IMR-90 (cell line): ENCODE measurements at regions not wholly inside any gene's neighbourhood (a gene's known extent, or its start where the extent isn't known, plus 50 kb on each side); places are given as distances from the start of the nearest gene placed in this dataset.

Source experiments
- ATAC-seq: fragments of 200-7000 bp; cut with Tn5 transposase; 2 replicates; pipeline ENCODE4 v1.9.1; 2020; ENCODE audit warnings: low read depth, mild to moderate bottlenecking, moderate library complexity
- BruUV-seq: library from RNA; stranded (reverse); fragments of 400-500 nt; replicated peaks from 2 replicates; lab custom pipeline; 2021; lab: Mats Ljungman, UMichigan
- CTCF ChIA-PET: fragments of 300-600 bp; formaldehyde crosslinking; extraction: SDS; loops from one replicate; lab custom pipeline; 2021; ENCODE audit warnings: antibody characterized with exemption; lab: Yijun Ruan, JAX
- POLR2A ChIA-PET: fragments of 300-600 bp; sonication (Branson Sonifier 250); formaldehyde crosslinking; loops from one replicate; lab custom pipeline; 2022; ENCODE audit warnings: antibody characterized with exemption; ENCODE audit not compliant: unreplicated experiment; lab: Charles Lee
- DNase-seq: peaks from one replicate; pipeline ENCODE4 v3.0.0; 2013
- H2AFZ ChIP-seq: replicated peaks from 2 replicates; pipeline ENCODE3; 2013; ENCODE audit warnings: low read length, mild to moderate bottlenecking; ENCODE audit not compliant: poor library complexity
- H2AK5ac ChIP-seq: 2 replicates; pipeline ENCODE4 v1.6.1; 2013; ENCODE audit warnings: low read depth, low read length, inconsistent platforms
- H2AK9ac ChIP-seq: replicated peaks from 2 replicates; pipeline ENCODE3; 2013; ENCODE audit warnings: mild to moderate bottlenecking, low read depth, low read length, moderate library complexity; ENCODE audit not compliant: poor library complexity
- H2BK120ac ChIP-seq: 2 replicates; pipeline ENCODE4 v1.6.1; 2013; ENCODE audit warnings: low read depth, low read length, inconsistent platforms
- H2BK15ac ChIP-seq: 3 replicates; pipeline ENCODE4 v1.6.1; 2013; ENCODE audit warnings: low read depth, low read length, inconsistent platforms
- H2BK20ac ChIP-seq: 2 replicates; pipeline ENCODE4 v1.6.1; 2013; ENCODE audit warnings: low read depth, mild to moderate bottlenecking, inconsistent platforms, low read length, moderate library complexity
- H2BK5ac ChIP-seq: 2 replicates; pipeline ENCODE4 v1.6.1; 2013; ENCODE audit warnings: mild to moderate bottlenecking, low read depth, low read length, inconsistent platforms; ENCODE audit not compliant: poor library complexity, severe bottlenecking
- H3K14ac ChIP-seq: replicated peaks from 2 replicates; pipeline ENCODE4 v1.6.1; 2013; ENCODE audit warnings: low read depth, low read length, inconsistent platforms
- H3K18ac ChIP-seq: 2 replicates; pipeline ENCODE4 v1.6.1; 2013; ENCODE audit warnings: low read depth, low read length, control low read depth
- H3K23ac ChIP-seq: 2 replicates; pipeline ENCODE4 v1.6.1; 2013; ENCODE audit warnings: low read depth, low read length, inconsistent platforms
- H3K27ac ChIP-seq: 2 replicates; pipeline ENCODE4 v1.5.1; 2013; ENCODE audit warnings: mild to moderate bottlenecking, control low read depth, low read length; ENCODE audit not compliant: insufficient read depth
- H3K27me3 ChIP-seq: 2 replicates; pipeline ENCODE4 v1.6.1; 2013; ENCODE audit warnings: low read length; ENCODE audit not compliant: control insufficient read depth, insufficient read depth
- H3K36me3 ChIP-seq: 2 replicates; pipeline ENCODE4 v1.6.1; 2013; ENCODE audit warnings: low read length, mixed read lengths; ENCODE audit not compliant: control insufficient read depth, insufficient read depth
- H3K4ac ChIP-seq: 2 replicates; pipeline ENCODE4 v1.6.1; 2013; ENCODE audit warnings: low read depth, low read length, inconsistent platforms
- H3K4me1 ChIP-seq: 2 replicates; pipeline ENCODE4 v1.6.1; 2013; ENCODE audit warnings: low read length, mixed read lengths; ENCODE audit not compliant: control insufficient read depth, insufficient read depth
- H3K4me2 ChIP-seq: 2 replicates; pipeline ENCODE4 v1.6.1; 2013; ENCODE audit warnings: low read depth, mild to moderate bottlenecking, control low read depth, low read length, moderate library complexity
- H3K4me3 ChIP-seq: 2 replicates; pipeline ENCODE4 v1.5.1; 2013; ENCODE audit warnings: low read depth, mild to moderate bottlenecking, control low read depth, low read length, moderate library complexity; ENCODE audit not compliant: insufficient read depth
- H3K56ac ChIP-seq: 2 replicates; pipeline ENCODE4 v1.6.1; 2013; ENCODE audit warnings: low read length, inconsistent platforms; ENCODE audit not compliant: insufficient read depth; ENCODE audit errors: extremely low read depth
- H3K79me1 ChIP-seq, 2 experiments: 2 replicates each; pipeline ENCODE4 v1.6.1; 2013; ENCODE audit warnings: low read length in 2 of 2, inconsistent platforms in 1 of 2, low read depth in 1 of 2
- H3K9ac ChIP-seq: 2 replicates; pipeline ENCODE4 v1.6.1; 2013; ENCODE audit warnings: low read depth, low read length, control low read depth
- H3K9me1 ChIP-seq: 2 replicates; pipeline ENCODE4 v1.6.1; 2013; ENCODE audit warnings: low read length, inconsistent platforms; ENCODE audit not compliant: insufficient read depth
- H3K9me3 ChIP-seq: 2 replicates; pipeline ENCODE4 v1.6.1; 2013; ENCODE audit warnings: low read length; ENCODE audit not compliant: control insufficient read depth, insufficient read depth
- H4K20me1 ChIP-seq: 2 replicates; pipeline ENCODE4 v1.6.1; 2013; ENCODE audit warnings: low read length, inconsistent platforms; ENCODE audit not compliant: insufficient read depth
- H4K5ac ChIP-seq: 2 replicates; pipeline ENCODE4 v1.6.1; 2013; ENCODE audit warnings: mild to moderate bottlenecking, low read depth, low read length, control low read depth
- H4K8ac ChIP-seq, 2 experiments: 2 replicates each; pipeline ENCODE4 v1.6.1; 2013; ENCODE audit warnings: low read depth in 2 of 2, low read length in 2 of 2, control low read depth in 1 of 2, inconsistent platforms in 1 of 2
- H4K91ac ChIP-seq: 2 replicates; pipeline ENCODE4 v1.6.1; 2013; ENCODE audit warnings: low read depth, low read length, inconsistent platforms; ENCODE audit not compliant: insufficient read depth
- BHLHE40 ChIP-seq: fragments of 150-350 bp; IDR thresholded peaks from 2 replicates; pipeline ENCODE4 v1.6.1; 2016; ENCODE audit warnings: mild to moderate bottlenecking, low read depth, low read length
- CEBPB ChIP-seq: IDR thresholded peaks from 2 replicates; pipeline ENCODE4 v1.6.1; 2012; ENCODE audit warnings: low read depth, low read length, improper control_type of control experiment
- CHD1 ChIP-seq: IDR thresholded peaks from 2 replicates; pipeline ENCODE4 v1.6.1; 2012; ENCODE audit warnings: low read depth, low read length, improper control_type of control experiment
- CTCF ChIP-seq: conservative IDR thresholded peaks from 2 replicates; pipeline ENCODE4 v1.5.1; 2012; ENCODE audit warnings: mild to moderate bottlenecking, low read depth, low read length, improper control_type of control experiment
- ELK1 ChIP-seq: fragments of 150-350 bp; IDR thresholded peaks from 2 replicates; pipeline ENCODE4 v1.6.1; 2016; ENCODE audit warnings: low read depth, mild to moderate bottlenecking, low read length, moderate library complexity, borderline replicate concordance
- FOS ChIP-seq: fragments of 150-350 bp; IDR thresholded peaks from 2 replicates; pipeline ENCODE4 v1.6.1; 2016; ENCODE audit warnings: low read depth, low read length
- MAFK ChIP-seq: IDR thresholded peaks from 2 replicates; pipeline ENCODE4 v1.6.1; 2012; ENCODE audit warnings: low read depth, low read length, improper control_type of control experiment
- MAZ ChIP-seq: IDR thresholded peaks from 2 replicates; pipeline ENCODE4 v1.6.1; 2012; ENCODE audit warnings: low read depth, mild to moderate bottlenecking, low read length, improper control_type of control experiment, moderate library complexity, borderline replicate concordance
- MXI1 ChIP-seq: IDR thresholded peaks from 2 replicates; pipeline ENCODE4 v1.6.1; 2012; ENCODE audit warnings: low read depth, mild to moderate bottlenecking, low read length, moderate library complexity, borderline replicate concordance
- NFE2L2 ChIP-seq: fragments of 150-350 bp; IDR thresholded peaks from 2 replicates; pipeline ENCODE4 v1.6.1; 2016; ENCODE audit warnings: low read depth, mild to moderate bottlenecking, low read length
- POLR2A ChIP-seq: IDR thresholded peaks from 2 replicates; pipeline ENCODE4 v1.6.1; 2012; ENCODE audit warnings: mild to moderate bottlenecking, low read depth, low read length
- RAD21 ChIP-seq: IDR thresholded peaks from 2 replicates; pipeline ENCODE4 v1.6.1; 2012; ENCODE audit warnings: low read length, improper control_type of control experiment
- RCOR1 ChIP-seq: IDR thresholded peaks from 2 replicates; pipeline ENCODE4 v1.6.1; 2012; ENCODE audit warnings: mild to moderate bottlenecking, low read length, improper control_type of control experiment; ENCODE audit not compliant: insufficient replicate concordance
- RFX5 ChIP-seq: IDR thresholded peaks from 2 replicates; pipeline ENCODE4 v1.8.0; 2012; ENCODE audit warnings: low read depth, mild to moderate bottlenecking, low read length, moderate library complexity
- SMC3 ChIP-seq: fragments of 150-350 bp; IDR thresholded peaks from 2 replicates; pipeline ENCODE4 v1.6.1; 2016; ENCODE audit warnings: low read depth, mild to moderate bottlenecking, antibody characterized with exemption, low read length, moderate library complexity
- USF2 ChIP-seq: fragments of 150-350 bp; IDR thresholded peaks from 2 replicates; pipeline ENCODE4 v1.6.1; 2017; ENCODE audit warnings: mild to moderate bottlenecking, antibody characterized with exemption, low read length, low read depth
- WGBS, 2 experiments: methylation state at CpG; one replicate each; pipeline versions ENCODE4 v1.1.5 to v1.1.7; 2013; ENCODE audit warnings: missing lambda C conversion rate in 2 of 2; ENCODE audit not compliant: insufficient read length in 1 of 2; ENCODE audit errors: extremely low coverage in 2 of 2; 5-methylcytosine and 5-hydroxymethylcytosine counted together
- dilution Hi-C: fragments of 300-500 bp; cut with HindIII; formaldehyde crosslinking; loops from one replicate; pipeline ENCODE4 v1.14.3; 2018; ENCODE audit warnings: low sequenced_read_pairs; ENCODE audit not compliant: unreplicated experiment
- in situ Hi-C: fragments of 300-500 bp; cut with MboI; formaldehyde crosslinking; loops from 3 replicates; pipeline ENCODE4 v1.14.3; 2019; ENCODE audit warnings: low sequenced_read_pairs, inconsistent platforms, mixed read lengths
- intact Hi-C: fragments of 100-400 bp; cut with micrococcal nuclease; formaldehyde crosslinking; loops from 2 replicates; pipeline ENCODE4 v1.10.0; 2022

- no peak overlapping the region for H3K23ac ChIP-seq
- H3K56ac ChIP-seq = no peak overlapping the region
- H3K36me3 ChIP-seq = no peaks in the 10 kb centered on the region
- no peaks in the 10 kb centered on the region for H3K79me1 ChIP-seq
- no peak overlapping the region for H3K4ac ChIP-seq
- 100% methylated on average over 2 of the region's 5 CpGs; no CpG with 5 or more reads in 1 of the 2 experiments for WGBS, 2 experiments
- TF ChIP-seq SMC3 (no peak), BHLHE40 (no peak), RCOR1 (no peak), CTCF (no peak), CEBPB (no peak), CHD1 (no peak), NFE2L2 (no peak), MAFK (no peak), RFX5 (no peak), MAZ (no peak), RAD21 (no peak), POLR2A (no peak), MXI1 (no peak), USF2 (no peak), FOS (no peak), ELK1 (no peak)
- ChIA-PET POLR2A (no interaction called here), CTCF (no interaction called here)
- no peaks in the 10 kb centered on the region for H3K9me1 ChIP-seq
- in situ Hi-C loops = loop anchor here (10.0 kb wide), 1 partner anchor 279 kb away; no protein-coding TSS in a partner anchor
- no peak for ATAC-seq
- BruUV-seq = no TSS peak
- DNase-seq = no peak
- no peak overlapping the region for H3K4me2 ChIP-seq
- H4K8ac ChIP-seq = no peak overlapping the region
- H4K5ac ChIP-seq = no peak overlapping the region
- H4K20me1 ChIP-seq = no peaks in the 10 kb centered on the region
- no peaks in the 10 kb centered on the region for H3K27me3 ChIP-seq
- H3K4me3 ChIP-seq = no peak overlapping the region
- H2AK9ac ChIP-seq = no peak overlapping the region
- H3K27ac ChIP-seq = no peak overlapping the region
- H2AFZ ChIP-seq = no peak overlapping the region
- no peak overlapping the region for H4K91ac ChIP-seq
- no peak overlapping the region for H2BK20ac ChIP-seq
- no peak overlapping the region for H3K9ac ChIP-seq
- H3K14ac ChIP-seq = no peak overlapping the region
- peaks cover 2% of the 10 kb centered on the region; the same call in 1 of the 2 replicates for H3K9me3 ChIP-seq
- no peaks in the 10 kb centered on the region for H3K4me1 ChIP-seq
- H2BK120ac ChIP-seq = no peak overlapping the region
- H2BK15ac ChIP-seq = peak overlapping the region; percentile 28; the same call in 1 of the 3 replicates
- intact Hi-C loops = no loop called here
- H3K18ac ChIP-seq = no peak overlapping the region
- no peak overlapping the region; the same call in 1 of the 2 replicates for H2AK5ac ChIP-seq
- no peak overlapping the region for H2BK5ac ChIP-seq
- dilution Hi-C loops = no loop called here
Measured at GRCh38 chr5:65094279-65094678, 325.5 kb downstream of the CWC27 start.
